MCF 10A (cell line): ENCODE measurements at regions not wholly inside any gene's neighbourhood (a gene's known extent, or its start where the extent isn't known, plus 50 kb on each side); places are given as distances from the start of the nearest gene placed in this dataset.

Experiments
- BruUV-seq: library from RNA; stranded (reverse); fragments of 400-500 nt; replicated peaks from 2 replicates; lab custom pipeline; 2021; lab: Mats Ljungman, UMichigan
- CTCF ChIA-PET: fragments of 300-600 bp; sonication (Branson Sonifier 250); formaldehyde crosslinking; extraction: SDS; loops from one replicate; lab custom pipeline; 2021; ENCODE audit warnings: antibody characterized with exemption, inconsistent platforms; lab: Yijun Ruan, JAX
- POLR2A ChIA-PET: fragments of 300-600, 350-650 bp; sonication (Branson Sonifier 250); formaldehyde crosslinking; extraction: SDS; loops from one replicate; lab custom pipeline; 2020; ENCODE audit warnings: antibody characterized with exemption, inconsistent platforms; lab: Yijun Ruan, JAX
- DNase-seq: peaks from one replicate; pipeline ENCODE4 v3.0.0-alpha.2; 2018; ENCODE audit not compliant: unreplicated experiment
- H3K27ac Mint-ChIP-seq: one replicate; pipeline ENCODE4 v1.8.0; 2022; ENCODE audit warnings: mild to moderate bottlenecking, low read depth, mixed read lengths; ENCODE audit not compliant: unreplicated experiment
- H3K27me3 Mint-ChIP-seq: one replicate; pipeline ENCODE4 v1.8.0; 2022; ENCODE audit warnings: mixed read lengths; ENCODE audit not compliant: insufficient read depth, unreplicated experiment
- H3K36me3 Mint-ChIP-seq: one replicate; pipeline ENCODE4 v1.8.0; 2022; ENCODE audit warnings: mild to moderate bottlenecking, moderate library complexity, mixed read lengths; ENCODE audit not compliant: insufficient read depth, unreplicated experiment
- H3K4me1 Mint-ChIP-seq: one replicate; pipeline ENCODE4 v1.8.0; 2022; ENCODE audit warnings: mixed read lengths; ENCODE audit not compliant: insufficient read depth, unreplicated experiment
- H3K4me3 Mint-ChIP-seq: one replicate; pipeline ENCODE4 v1.8.0; 2022; ENCODE audit warnings: mild to moderate bottlenecking, moderate library complexity, mixed read lengths; ENCODE audit not compliant: unreplicated experiment
- H3K9me3 Mint-ChIP-seq: one replicate; pipeline ENCODE4 v1.8.0; 2022; ENCODE audit warnings: mixed read lengths; ENCODE audit not compliant: unreplicated experiment
- intact Hi-C: fragments of 100-400 bp; cut with micrococcal nuclease; formaldehyde crosslinking; loops from 2 replicates; pipeline ENCODE4 v1.14.1; 2022
- TF ChIP-seq, protein P1 (sequence below): fragments of 200-600 bp; IDR thresholded peaks from one replicate; pipeline ENCODE4 v1.8.0; 2022; ENCODE audit warnings: antibody characterized with exemption, mild to moderate bottlenecking; ENCODE audit not compliant: unreplicated experiment

DNA sequence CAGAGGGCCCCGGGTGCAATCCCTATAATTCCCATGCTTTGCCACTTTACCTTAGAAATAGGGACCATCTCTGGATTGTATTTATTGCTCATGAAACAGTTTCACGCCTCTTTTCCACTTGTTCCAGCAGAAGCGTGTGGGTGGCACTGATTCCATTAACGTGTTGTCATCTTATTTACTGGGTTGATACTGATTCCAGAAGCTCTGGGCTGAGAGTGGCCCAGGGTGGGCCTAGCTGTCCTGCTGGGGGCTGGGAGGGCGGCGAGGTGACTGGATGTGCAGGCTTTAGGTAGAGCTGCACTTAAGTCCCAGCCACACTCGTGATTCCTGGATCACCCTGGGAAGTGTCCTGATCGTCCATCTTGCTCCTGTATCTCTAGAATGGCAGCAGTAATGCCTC, 155.0 kb downstream of the TEX29 start:
- Mint-ChIP-seq H3K4me1 (no peaks in the 10 kb centered on the region), H3K9me3 (no peaks in the 10 kb centered on the region), H3K27ac (no peak overlapping the region), H3K4me3 (no peak overlapping the region), H3K36me3 (no peaks in the 10 kb centered on the region), H3K27me3 (peaks cover 17% of the 10 kb centered on the region)
- intact Hi-C loops: loop anchor here (10.0 kb wide), 1 partner anchor 1399 kb away; no protein-coding TSS in a partner anchor
- POLR2A ChIA-PET: no interaction called here
- DNase-seq: no peak
- BruUV-seq: no TSS peak
- CTCF ChIA-PET: interaction anchor here (0.6 to 9.3 kb wide), 13 partner anchors 9 to 1131 kb away, joined by 3 to 161 read pairs (median 5); no protein-coding TSS in a partner anchor
- TF ChIP-seq, protein P1, sequence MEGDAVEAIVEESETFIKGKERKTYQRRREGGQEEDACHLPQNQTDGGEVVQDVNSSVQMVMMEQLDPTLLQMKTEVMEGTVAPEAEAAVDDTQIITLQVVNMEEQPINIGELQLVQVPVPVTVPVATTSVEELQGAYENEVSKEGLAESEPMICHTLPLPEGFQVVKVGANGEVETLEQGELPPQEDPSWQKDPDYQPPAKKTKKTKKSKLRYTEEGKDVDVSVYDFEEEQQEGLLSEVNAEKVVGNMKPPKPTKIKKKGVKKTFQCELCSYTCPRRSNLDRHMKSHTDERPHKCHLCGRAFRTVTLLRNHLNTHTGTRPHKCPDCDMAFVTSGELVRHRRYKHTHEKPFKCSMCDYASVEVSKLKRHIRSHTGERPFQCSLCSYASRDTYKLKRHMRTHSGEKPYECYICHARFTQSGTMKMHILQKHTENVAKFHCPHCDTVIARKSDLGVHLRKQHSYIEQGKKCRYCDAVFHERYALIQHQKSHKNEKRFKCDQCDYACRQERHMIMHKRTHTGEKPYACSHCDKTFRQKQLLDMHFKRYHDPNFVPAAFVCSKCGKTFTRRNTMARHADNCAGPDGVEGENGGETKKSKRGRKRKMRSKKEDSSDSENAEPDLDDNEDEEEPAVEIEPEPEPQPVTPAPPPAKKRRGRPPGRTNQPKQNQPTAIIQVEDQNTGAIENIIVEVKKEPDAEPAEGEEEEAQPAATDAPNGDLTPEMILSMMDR: no peak

DNA sequence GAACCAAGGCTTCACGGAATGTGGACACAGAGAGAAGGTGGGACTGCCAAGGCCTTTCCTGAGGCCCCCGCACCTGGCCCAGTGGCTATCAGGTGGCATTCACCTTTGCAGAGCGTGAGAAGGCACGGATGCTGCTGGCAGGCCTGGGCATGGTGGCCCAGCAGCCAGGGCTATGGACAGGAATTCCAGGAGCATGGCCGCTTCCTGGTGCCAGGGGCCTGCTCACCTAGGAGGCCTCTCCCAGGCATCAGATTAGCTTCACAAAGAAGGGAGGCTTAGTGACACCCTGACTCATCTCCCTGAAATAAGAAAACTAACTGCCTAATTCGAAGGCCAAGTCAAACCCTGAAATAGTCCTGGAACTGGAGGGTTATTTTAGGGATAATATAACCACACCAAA, 155.8 kb downstream of the TEX29 start:
- no peak for DNase-seq
- TF ChIP-seq, protein P1: no peak
- no peaks in the 10 kb centered on the region for H3K36me3 Mint-ChIP-seq
- POLR2A ChIA-PET: no interaction called here
- H3K9me3 Mint-ChIP-seq: no peaks in the 10 kb centered on the region
- CTCF ChIA-PET: interaction anchor here (0.6 to 9.3 kb wide), 10 partner anchors 8 to 1131 kb away, joined by 3 to 161 read pairs (median 5); no protein-coding TSS in a partner anchor
- no peak overlapping the region for H3K27ac Mint-ChIP-seq
- BruUV-seq: no TSS peak
- no peak overlapping the region for H3K4me3 Mint-ChIP-seq
- peaks cover 17% of the 10 kb centered on the region for H3K27me3 Mint-ChIP-seq
- H3K4me1 Mint-ChIP-seq: no peaks in the 10 kb centered on the region
- intact Hi-C loops: loop anchor here (10.0 kb wide), 1 partner anchor 1399 kb away; no protein-coding TSS in a partner anchor

DNA sequence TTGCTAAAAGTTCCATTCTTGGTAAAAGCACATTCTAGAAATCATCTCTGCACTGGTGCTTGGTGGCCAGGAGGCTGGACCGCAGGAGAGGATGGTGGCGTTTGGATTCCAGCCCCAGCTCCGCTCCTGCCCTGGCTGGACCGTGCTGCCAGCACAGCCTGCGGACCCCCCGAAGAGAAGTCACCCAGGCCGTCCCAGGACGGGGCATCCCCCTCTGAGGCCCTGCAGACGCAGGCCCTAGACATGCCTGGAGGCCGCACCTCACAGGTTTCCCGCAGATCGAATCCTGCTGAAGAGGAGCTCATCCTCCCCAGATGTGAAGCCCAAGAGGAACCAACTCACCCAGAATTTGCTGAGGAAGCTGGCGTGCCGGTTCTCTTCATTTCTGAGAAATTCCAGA, 159.0 kb downstream of the TEX29 start:
- Mint-ChIP-seq H3K36me3 (no peaks in the 10 kb centered on the region), H3K4me1 (no peaks in the 10 kb centered on the region), H3K27ac (no peak overlapping the region), H3K4me3 (no peak overlapping the region), H3K27me3 (peaks cover 17% of the 10 kb centered on the region), H3K9me3 (peaks cover 7% of the 10 kb centered on the region)
- ChIA-PET CTCF (interaction anchor here (0.6 to 9.3 kb wide), 2 partner anchors 963 to 1106 kb away, joined by 4 to 161 read pairs; no protein-coding TSS in a partner anchor), POLR2A (no interaction called here)
- no peak for DNase-seq
- TF ChIP-seq, protein P1: no peak
- intact Hi-C loops: loop anchor here (10.0 kb wide), 1 partner anchor 1395 kb away; no protein-coding TSS in a partner anchor
- no TSS peak for BruUV-seq

DNA sequence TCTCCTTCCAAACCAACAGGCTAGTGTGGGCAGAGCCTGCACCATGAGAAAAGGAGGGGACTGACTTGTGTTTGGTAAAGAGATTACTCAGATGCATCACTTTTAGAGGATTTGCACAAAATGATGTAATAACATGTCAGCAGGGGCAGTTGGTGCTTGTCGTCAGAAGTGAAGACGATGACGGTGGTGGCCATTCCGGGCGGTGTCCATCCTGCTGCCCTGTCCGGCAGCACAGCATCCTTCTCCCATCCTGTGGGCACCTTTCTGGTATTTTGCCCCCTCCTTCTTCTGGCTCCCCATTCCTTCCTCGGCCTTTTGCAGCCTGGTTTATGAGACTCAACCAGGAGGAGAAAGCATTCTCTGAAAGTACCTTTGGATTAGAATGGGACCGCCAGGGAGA, 160.1 kb downstream of the TEX29 start:
- DNase-seq: no peak
- Mint-ChIP-seq H3K4me1 (no peaks in the 10 kb centered on the region), H3K27ac (no peak overlapping the region), H3K36me3 (no peaks in the 10 kb centered on the region), H3K27me3 (peaks cover 17% of the 10 kb centered on the region), H3K4me3 (no peak overlapping the region), H3K9me3 (peaks cover 7% of the 10 kb centered on the region)
- ChIA-PET POLR2A (no interaction called here), CTCF (no interaction called here)
- TF ChIP-seq, protein P1: no peak
- BruUV-seq: no TSS peak
- intact Hi-C loops: no loop called here
